Activated B cell treated with CpG ODN at 0.5 μM for 24 hours (primary cell): ENCODE measurements at regions not wholly inside any gene's neighbourhood (a gene's known extent, or its start where the extent isn't known, plus 50 kb on each side); places are given as distances from the start of the nearest gene placed in this dataset.

ENCODE experiments used
- ATAC-seq: fragments of 200-7000 bp; cut with Tn5 transposase; one replicate; pipeline ENCODE4 v1.10.0; 2021; ENCODE audit warnings: low read depth, mild to moderate bottlenecking, moderate library complexity
- CTCF ChIA-PET: fragments of 350-600 bp; sonication (Branson Sonifier 250); formaldehyde crosslinking; loops from one replicate; lab custom pipeline; 2021; ENCODE audit warnings: antibody characterized with exemption; lab: Charles Lee
- POLR2A ChIA-PET: fragments of 350-600 bp; sonication (Branson Sonifier 250); formaldehyde crosslinking; loops from one replicate; lab custom pipeline; 2021; ENCODE audit warnings: antibody characterized with exemption; lab: Charles Lee
- DNase-seq: peaks from one replicate; pipeline ENCODE4 v3.0.0; 2022
- H3K27ac Mint-ChIP-seq: one replicate; pipeline ENCODE4 v1.8.0; 2020; ENCODE audit warnings: mixed read lengths
- H3K27me3 Mint-ChIP-seq: one replicate; pipeline ENCODE4 v1.8.0; 2021; ENCODE audit warnings: mixed read lengths
- H3K36me3 Mint-ChIP-seq: one replicate; pipeline ENCODE4 v1.8.0; 2021; ENCODE audit warnings: low read depth, mixed read lengths
- H3K4me1 Mint-ChIP-seq: one replicate; pipeline ENCODE4 v1.8.0; 2021; ENCODE audit warnings: mixed read lengths
- H3K4me3 Mint-ChIP-seq: one replicate; pipeline ENCODE4 v1.8.0; 2020; ENCODE audit warnings: mild to moderate bottlenecking, mixed read lengths
- H3K9me3 Mint-ChIP-seq: one replicate; pipeline ENCODE4 v1.8.0; 2020; ENCODE audit warnings: mixed read lengths
- intact Hi-C: fragments of 100-400 bp; cut with micrococcal nuclease; formaldehyde crosslinking; loops from one replicate; pipeline ENCODE4 v1.15.1; 2024
- TF ChIP-seq, protein P1 (sequence below): fragments of 200-600 bp; IDR thresholded peaks from one replicate; pipeline ENCODE4 v1.8.0; 2022; ENCODE audit warnings: antibody characterized with exemption, mild to moderate bottlenecking

DNA sequence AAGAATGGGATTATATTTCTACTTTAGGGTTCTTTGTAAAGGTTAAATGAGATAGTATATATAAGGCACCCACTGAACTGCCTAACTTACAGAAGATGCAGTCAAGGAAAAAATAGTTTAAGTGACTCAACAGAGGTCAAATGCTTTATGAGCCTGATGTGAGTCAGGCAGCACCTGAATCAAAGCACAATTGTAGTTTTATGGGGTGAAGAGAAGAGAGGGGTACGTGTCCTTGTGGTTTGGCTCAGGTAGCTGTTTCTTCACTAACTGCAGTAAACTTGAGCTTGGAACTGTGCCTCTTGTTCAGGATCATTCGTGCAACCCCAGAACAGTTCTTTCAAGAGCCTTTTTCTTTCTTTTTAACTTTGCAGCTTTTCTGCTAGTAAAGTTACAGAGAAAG is 125.2 kb upstream of the SPON1 start:
- no peak overlapping the region for H3K27ac Mint-ChIP-seq
- no peaks in the 10 kb centered on the region for H3K9me3 Mint-ChIP-seq
- DNase-seq (no peak), ATAC-seq (no peak)
- CTCF ChIA-PET: no interaction called here
- POLR2A ChIA-PET: no interaction called here
- peaks cover 5% of the 10 kb centered on the region for H3K27me3 Mint-ChIP-seq
- no peak overlapping the region for H3K4me3 Mint-ChIP-seq
- H3K36me3 Mint-ChIP-seq: no peaks in the 10 kb centered on the region
- intact Hi-C loops: no loop called here
- H3K4me1 Mint-ChIP-seq: peaks cover 6% of the 10 kb centered on the region
- TF ChIP-seq, protein P1, sequence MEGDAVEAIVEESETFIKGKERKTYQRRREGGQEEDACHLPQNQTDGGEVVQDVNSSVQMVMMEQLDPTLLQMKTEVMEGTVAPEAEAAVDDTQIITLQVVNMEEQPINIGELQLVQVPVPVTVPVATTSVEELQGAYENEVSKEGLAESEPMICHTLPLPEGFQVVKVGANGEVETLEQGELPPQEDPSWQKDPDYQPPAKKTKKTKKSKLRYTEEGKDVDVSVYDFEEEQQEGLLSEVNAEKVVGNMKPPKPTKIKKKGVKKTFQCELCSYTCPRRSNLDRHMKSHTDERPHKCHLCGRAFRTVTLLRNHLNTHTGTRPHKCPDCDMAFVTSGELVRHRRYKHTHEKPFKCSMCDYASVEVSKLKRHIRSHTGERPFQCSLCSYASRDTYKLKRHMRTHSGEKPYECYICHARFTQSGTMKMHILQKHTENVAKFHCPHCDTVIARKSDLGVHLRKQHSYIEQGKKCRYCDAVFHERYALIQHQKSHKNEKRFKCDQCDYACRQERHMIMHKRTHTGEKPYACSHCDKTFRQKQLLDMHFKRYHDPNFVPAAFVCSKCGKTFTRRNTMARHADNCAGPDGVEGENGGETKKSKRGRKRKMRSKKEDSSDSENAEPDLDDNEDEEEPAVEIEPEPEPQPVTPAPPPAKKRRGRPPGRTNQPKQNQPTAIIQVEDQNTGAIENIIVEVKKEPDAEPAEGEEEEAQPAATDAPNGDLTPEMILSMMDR: no peak

DNA sequence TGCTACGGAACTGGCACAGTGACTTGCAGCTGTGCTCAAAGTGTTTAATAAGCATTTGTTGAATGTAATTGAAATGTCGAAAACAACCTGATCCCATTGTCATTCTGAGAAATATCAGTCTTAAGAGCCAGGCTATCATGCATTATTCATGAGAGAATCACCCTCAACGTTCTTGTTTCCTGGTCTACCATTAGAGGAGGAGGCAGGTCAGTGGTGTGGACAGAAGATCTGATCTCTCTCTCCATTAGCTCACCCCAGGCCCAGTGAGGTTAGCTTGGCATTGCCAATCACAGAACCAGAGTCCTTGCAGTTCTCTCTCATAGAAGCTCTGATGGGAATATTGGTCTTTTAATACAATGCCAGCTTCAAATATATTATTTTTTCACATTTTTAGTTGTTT is 121.1 kb upstream of the SPON1 start:
- Mint-ChIP-seq H3K4me3 (no peak overlapping the region), H3K4me1 (peaks cover 6% of the 10 kb centered on the region), H3K27me3 (no peaks in the 10 kb centered on the region), H3K9me3 (no peaks in the 10 kb centered on the region), H3K27ac (no peak overlapping the region), H3K36me3 (no peaks in the 10 kb centered on the region)
- TF ChIP-seq, protein P1: no peak
- no peak for DNase-seq
- ATAC-seq: no peak
- intact Hi-C loops: no loop called here
- CTCF ChIA-PET: no interaction called here
- POLR2A ChIA-PET: no interaction called here

DNA sequence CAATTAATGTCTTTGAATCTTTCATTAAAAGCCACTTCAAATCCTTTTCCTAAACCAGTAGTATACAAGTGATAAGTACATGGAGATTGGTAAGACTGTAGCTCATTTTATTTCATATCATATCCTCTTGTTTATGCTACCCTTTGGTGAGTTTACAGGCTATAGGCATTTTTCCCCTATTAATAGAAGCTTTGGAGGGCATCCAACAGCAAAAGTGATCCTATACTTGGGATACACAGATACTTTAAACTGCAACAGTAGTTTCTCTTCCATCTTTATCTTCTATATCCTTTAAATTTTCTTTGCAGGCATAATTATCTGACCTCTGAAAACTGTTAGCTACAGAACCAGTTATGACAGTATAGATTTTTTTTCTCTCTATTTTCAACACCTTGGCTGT is 114.5 kb upstream of the SPON1 start:
- CTCF ChIA-PET: no interaction called here
- intact Hi-C loops: no loop called here

DNA sequence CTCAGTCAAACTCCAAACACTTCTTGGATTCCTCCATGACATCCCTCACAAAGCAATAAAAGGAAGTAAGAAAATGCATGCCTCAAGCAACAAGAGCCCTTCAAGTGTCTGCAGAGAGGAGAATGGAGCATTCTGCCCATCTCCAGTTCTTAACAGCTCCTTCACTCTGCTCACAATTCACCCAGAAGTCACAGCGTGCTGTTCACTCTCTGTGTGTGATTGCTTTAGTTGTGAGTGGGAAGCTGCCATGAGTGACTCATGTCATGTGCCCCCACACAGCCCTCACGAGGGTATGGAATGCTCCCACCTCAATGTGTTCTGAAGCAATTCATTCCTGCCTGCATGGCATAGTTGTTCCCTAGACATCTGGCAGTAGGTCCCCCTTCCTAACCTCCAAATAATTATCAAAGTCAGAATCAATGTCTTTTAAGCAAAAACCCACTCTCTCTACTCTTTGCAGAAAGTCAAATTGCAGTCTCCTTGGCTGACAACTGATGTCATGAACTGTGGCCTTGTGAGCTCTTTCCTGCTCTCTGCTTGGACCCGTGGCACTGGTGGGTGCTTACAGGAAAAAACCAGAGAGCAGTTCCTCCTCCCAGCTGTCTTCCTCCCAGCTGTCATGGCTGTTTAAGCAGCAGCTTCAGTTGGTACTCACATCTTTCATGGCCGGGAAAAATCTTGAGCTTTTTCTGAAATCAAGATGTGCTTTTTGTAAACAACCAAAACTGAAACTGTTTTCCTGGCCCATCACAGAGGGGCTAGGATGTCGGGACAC is 112.1 kb upstream of the SPON1 start:
- Mint-ChIP-seq H3K4me3 (no peak overlapping the region), H3K4me1 (peaks cover 8% of the 10 kb centered on the region), H3K27ac (no peak overlapping the region), H3K9me3 (no peaks in the 10 kb centered on the region), H3K27me3 (peaks cover 22% of the 10 kb centered on the region), H3K36me3 (no peaks in the 10 kb centered on the region)
- POLR2A ChIA-PET: no interaction called here
- CTCF ChIA-PET: no interaction called here
- TF ChIP-seq, protein P1: no peak
- ATAC-seq (no peak), DNase-seq (no peak)
- intact Hi-C loops: no loop called here

More for the DNA sequence above, 114.5 kb upstream of the SPON1 start:
- H3K27ac Mint-ChIP-seq: no peak overlapping the region
- H3K36me3 Mint-ChIP-seq: no peaks in the 10 kb centered on the region
- peaks cover 8% of the 10 kb centered on the region for H3K4me1 Mint-ChIP-seq
- DNase-seq (no peak), ATAC-seq (no peak)
- no peak overlapping the region for H3K4me3 Mint-ChIP-seq
- H3K9me3 Mint-ChIP-seq: no peaks in the 10 kb centered on the region
- peaks cover 22% of the 10 kb centered on the region for H3K27me3 Mint-ChIP-seq
- POLR2A ChIA-PET: no interaction called here
- TF ChIP-seq, protein P1: no peak

DNA sequence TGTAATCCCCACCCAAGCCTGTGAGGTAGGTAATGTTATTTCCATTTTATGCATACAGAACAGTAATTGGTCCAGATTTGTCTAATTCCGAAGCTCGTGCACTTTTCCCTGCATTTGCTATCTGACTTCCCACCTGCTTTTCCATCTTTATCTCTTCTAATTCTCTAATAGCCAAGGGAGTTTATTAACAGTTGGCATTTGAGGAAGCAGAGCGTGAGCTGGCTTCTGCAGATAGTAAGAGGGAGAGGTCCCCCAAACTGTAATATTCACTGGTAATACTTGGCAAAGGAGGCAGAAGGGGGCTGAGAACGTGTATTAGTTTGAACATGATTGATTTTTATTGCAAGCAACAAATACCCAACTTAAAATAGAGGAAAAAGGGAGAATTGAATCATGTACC is 110.8 kb upstream of the SPON1 start:
- H3K27ac Mint-ChIP-seq: no peak overlapping the region
- ChIA-PET POLR2A (no interaction called here), CTCF (no interaction called here)
- no peak overlapping the region for H3K4me3 Mint-ChIP-seq
- ATAC-seq: no peak
- H3K4me1 Mint-ChIP-seq: peaks cover 8% of the 10 kb centered on the region
- intact Hi-C loops: no loop called here
- DNase-seq: no peak
- no peaks in the 10 kb centered on the region for H3K36me3 Mint-ChIP-seq
- H3K27me3 Mint-ChIP-seq: peaks cover 22% of the 10 kb centered on the region
- no peaks in the 10 kb centered on the region for H3K9me3 Mint-ChIP-seq
- TF ChIP-seq, protein P1: no peak
